ENCODE measurements at regions not wholly inside any gene's neighbourhood (a gene's known extent, or its start where the extent isn't known, plus 50 kb on each side); places are given as distances from the start of the nearest gene placed in this dataset.

GRCh38 chr7:12138421-12138820 is 72.7 kb upstream of the TMEM106B start (continued):
- no peak for TF ChIP-seq ZNF462 (CRISPR knock-in tag; IDR thresholded peaks at IDR 0.05)
- TF ChIP-seq JUNB (IDR thresholded peaks at IDR 0.05; ENCODE audit: unreplicated experiment): no peak

GRCh38 chr7:12139416-12139815 is 71.7 kb upstream of the TMEM106B start:
- H3K36me3 ChIP-seq (ENCODE audit: insufficient read depth): no peaks in the 10 kb centered on the region
- Mint-ChIP-seq H3K9me3 (peaks cover 11% of the 10 kb centered on the region; the same call in 2 of the 3 replicates), H3K27ac (peak overlapping the region; percentile 61; the same call in 1 of the 2 replicates), H3K4me3 (no peak overlapping the region), H3K4me1 (no peaks in the 10 kb centered on the region), H3K36me3 (ENCODE audit: low read depth) (peaks cover 4% of the 10 kb centered on the region; the same call in 2 of the 3 replicates), H3K27me3 (ENCODE audit: insufficient read depth, low read depth, poor library complexity) (no peaks in the 10 kb centered on the region)
- ATAC-seq (no peak), DNase-seq (ENCODE audit: low spot score) (no peak)
- no peaks in the 10 kb centered on the region for H3K4me1 ChIP-seq (ENCODE audit: insufficient read depth)
- no peak overlapping the region for H3K27ac ChIP-seq (ENCODE audit: low read depth)
- H4K20me1 ChIP-seq (replicated peaks; ENCODE audit: insufficient read depth): no peaks in the 10 kb centered on the region
- H3K79me2 ChIP-seq (replicated peaks; ENCODE audit: insufficient read depth): no peaks in the 10 kb centered on the region
- no peak overlapping the region for H3K4me3 ChIP-seq
- no peaks in the 10 kb centered on the region for H3K9me2 ChIP-seq (ENCODE audit: insufficient read depth)
- no peak overlapping the region for H3K4me2 ChIP-seq
- no peak overlapping the region for H2AFZ ChIP-seq
- H3F3A ChIP-seq (replicated peaks; ENCODE audit: low read depth): no peaks in the 10 kb centered on the region
- H3K27me3 ChIP-seq (ENCODE audit: insufficient read depth): no peaks in the 10 kb centered on the region
- TF ChIP-seq ZNF462 (CRISPR knock-in tag; IDR thresholded peaks at IDR 0.05): no peak
- no peak for TF ChIP-seq ZNF114 (CRISPR knock-in tag; IDR thresholded peaks at IDR 0.05)
- no peak for TF ChIP-seq EZH2 (IDR thresholded peaks at IDR 0.05; ENCODE audit: low read depth, unreplicated experiment)
- no peak for TF ChIP-seq ZNF331 (CRISPR knock-in tag; IDR thresholded peaks at IDR 0.05; ENCODE audit: low read depth)
- TF ChIP-seq ETS1 (IDR thresholded peaks at IDR 0.05): no peak
- no peak for TF ChIP-seq JUNB (IDR thresholded peaks at IDR 0.05; ENCODE audit: unreplicated experiment)
- no peak for TF ChIP-seq NANOG (IDR thresholded peaks at IDR 0.05; ENCODE audit: borderline replicate concordance)
